HG02973 (cell line): ENCODE measurements at regions not wholly inside any gene's neighbourhood (a gene's known extent, or its start where the extent isn't known, plus 50 kb on each side); places are given as distances from the start of the nearest gene placed in this dataset.

Experiments used
- ATAC-seq: cut with Tn5 transposase; IDR thresholded peaks from one replicate; pipeline ENCODE4 v1.9.1; 2021; ENCODE audit warnings: moderate library complexity; ENCODE audit not compliant: unreplicated experiment

DNA sequence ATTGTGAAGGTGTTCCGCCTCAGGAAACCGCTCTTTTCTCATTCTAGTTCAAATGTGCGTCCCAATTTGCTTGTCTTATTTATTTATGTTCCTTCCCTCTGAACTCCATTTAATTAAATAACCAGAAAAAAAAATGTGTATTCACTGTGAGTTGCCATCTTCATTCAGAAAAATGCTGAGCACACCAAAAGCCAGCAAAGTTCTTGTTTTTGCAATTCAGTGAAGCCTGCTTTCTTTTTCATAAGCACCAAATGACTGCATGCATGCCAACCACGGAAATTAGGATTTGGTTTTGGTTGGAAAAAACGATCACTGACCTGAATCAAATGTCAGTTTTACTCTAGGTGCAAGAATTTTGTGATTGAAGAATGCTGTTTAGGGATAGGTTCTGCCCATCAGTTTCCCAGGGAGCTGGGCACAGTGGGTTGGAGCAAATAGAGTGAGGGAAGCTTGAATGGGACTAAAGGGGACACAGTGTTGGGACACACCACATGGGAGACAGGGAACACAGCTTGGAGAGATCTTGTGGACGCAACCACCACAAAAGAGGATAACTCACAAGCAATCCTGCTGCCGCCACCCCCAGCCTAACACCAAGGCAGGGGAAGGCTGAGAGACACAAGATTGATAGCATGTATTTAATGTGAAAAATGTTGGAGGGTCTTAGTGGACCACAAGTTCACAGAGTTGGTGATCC is 183.4 kb upstream of the GALNT2 start:
- ATAC-seq = no peak

GRCh38 chr1:229884765-229885164 is 182.3 kb upstream of the GALNT2 start:
- no peak for ATAC-seq

GRCh38 chr1:229885568-229886495 is 181.2 kb upstream of the GALNT2 start:
- no peak for ATAC-seq

- no peak for ATAC-seq
Measured at GRCh38 chr1:229886636-229887035, 180.4 kb upstream of the GALNT2 start.

- no peak for ATAC-seq
Measured at GRCh38 chr1:229887043-229887822, 179.8 kb upstream of the GALNT2 start.

- ATAC-seq = no peak
Measured at GRCh38 chr1:229888157-229888556, 178.9 kb upstream of the GALNT2 start.

- ATAC-seq = no peak
Measured at GRCh38 chr1:229888561-229889001, 178.5 kb upstream of the GALNT2 start.

- ATAC-seq = no peak
Measured at GRCh38 chr1:229889031-229889517, 178.0 kb upstream of the GALNT2 start.

GRCh38 chr1:229891227-229891626 is 175.8 kb upstream of the GALNT2 start:
- ATAC-seq = no peak

GRCh38 chr1:229892515-229893117 is 174.4 kb upstream of the GALNT2 start:
- no peak for ATAC-seq

DNA sequence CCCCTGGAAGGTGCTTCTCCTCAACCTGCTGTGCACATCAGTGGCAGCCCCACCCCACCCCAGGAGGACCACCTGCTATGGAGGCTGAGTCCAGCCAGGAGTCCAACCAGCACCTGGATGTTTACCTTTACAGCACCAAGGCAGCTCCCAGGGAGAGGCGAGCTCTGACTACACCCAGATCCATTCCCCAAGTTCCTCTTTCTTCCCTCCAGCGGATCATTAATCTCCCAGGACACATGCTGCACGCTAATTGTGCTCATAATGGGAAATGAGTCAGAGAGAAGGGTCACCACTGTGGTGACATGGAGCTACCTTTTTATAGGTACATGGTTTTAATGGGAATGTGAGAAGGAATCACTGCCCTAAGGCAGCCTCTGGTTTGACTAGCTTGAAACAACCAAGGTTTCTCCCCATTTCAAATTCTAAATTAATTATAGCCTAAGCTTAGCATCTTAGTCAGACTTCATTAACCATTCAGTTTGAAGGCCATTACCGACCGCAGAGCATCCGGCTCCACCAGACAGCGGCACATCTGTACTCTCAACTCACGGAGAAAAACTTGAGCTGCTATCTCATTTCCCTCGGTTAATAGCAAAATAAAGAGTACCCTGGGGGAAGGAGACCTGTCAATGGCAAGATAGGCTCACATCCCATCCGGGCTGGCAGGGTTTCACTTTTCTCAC is 173.1 kb upstream of the GALNT2 start:
- no peak for ATAC-seq

GRCh38 chr1:229894532-229894931 is 172.5 kb upstream of the GALNT2 start:
- no peak for ATAC-seq

DNA sequence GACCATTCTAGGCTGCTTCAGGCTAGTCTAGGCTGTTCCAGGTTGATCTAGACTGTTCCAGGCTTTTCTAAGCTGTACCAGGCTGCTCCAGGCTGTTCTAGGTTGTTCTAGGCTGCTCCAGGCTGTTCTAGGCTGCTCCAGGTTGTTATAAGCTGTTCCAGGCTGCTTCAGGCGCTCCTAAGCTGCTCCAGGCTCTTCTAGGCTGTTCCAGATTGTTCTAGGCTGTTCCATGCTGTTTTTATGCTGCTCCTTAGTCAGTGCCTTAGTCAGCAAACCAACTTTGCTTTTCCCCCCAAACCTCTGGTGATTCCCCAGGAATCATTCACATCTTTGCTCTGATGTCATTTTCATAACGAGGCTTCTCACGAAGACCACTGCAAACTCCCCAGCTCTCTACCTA is 171.4 kb upstream of the GALNT2 start:
- no peak for ATAC-seq

- no peak for ATAC-seq
Measured at GRCh38 chr1:229896306-229896705, 170.7 kb upstream of the GALNT2 start.

DNA sequence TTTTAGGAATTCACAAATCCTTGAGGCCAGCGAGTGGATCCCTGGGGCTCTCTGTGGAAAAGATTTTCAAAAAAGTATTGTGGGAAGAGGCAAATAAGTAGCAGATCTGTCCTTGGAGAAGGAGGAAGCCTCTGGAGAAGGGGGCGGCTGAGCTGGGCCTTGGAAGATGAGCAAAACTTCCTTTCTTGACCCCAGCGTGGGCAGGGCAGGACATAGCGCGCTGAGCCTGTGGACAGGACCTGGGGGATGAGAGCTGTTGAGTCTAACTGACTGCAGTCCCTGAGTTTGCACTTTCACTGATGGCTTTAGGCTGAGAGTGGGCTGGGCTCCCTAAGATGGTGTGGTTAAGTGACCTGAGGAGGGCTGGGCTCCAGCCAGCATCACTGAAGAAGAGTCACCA is 170.2 kb upstream of the GALNT2 start:
- ATAC-seq = no peak

DNA sequence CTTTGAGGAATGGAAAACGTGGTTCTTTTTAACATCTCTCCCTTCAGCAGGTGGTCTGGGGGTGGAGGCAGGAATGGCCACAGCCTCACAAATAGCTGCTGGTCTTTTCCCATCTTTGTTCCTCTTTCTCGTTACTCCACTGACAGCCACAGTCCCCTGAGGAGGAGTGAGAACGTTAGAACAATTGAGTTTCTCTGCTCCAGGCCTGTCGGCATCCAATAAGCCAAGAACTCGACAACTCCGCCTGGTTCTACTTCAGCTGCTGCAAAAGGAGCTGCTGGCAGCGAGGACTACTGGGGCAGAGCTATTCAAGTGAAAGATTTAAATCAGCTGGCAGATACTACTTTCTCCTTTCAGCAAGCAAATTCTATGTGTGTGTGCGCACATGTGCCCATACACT is 169.5 kb upstream of the GALNT2 start:
- ATAC-seq = no peak

DNA sequence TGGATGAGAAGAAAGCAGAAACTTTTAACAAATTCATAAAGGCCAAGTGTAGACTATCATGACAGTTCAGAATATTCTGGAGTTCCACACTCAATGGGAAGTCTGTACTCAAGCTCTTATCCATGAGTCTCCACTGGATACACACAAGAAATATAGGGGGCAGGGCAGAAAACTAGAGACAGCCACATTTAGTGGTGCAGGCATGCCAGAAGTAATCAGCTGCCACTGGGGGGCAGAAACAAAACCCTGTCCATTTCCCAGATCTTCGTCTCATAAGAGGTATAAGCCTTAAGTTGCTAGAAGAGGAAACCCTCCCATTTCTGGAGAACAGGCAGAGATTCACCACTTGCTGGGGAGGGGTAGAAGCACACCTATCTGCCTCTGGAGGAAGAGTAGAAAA is 166.8 kb upstream of the GALNT2 start:
- no peak for ATAC-seq

- ATAC-seq = no peak
Measured at GRCh38 chr1:229905031-229905545, 161.9 kb upstream of the GALNT2 start.

- ATAC-seq = no peak
Measured at GRCh38 chr1:229905652-229906051, 161.4 kb upstream of the GALNT2 start.
